ENCODE measurements at regions not wholly inside any gene's neighbourhood (a gene's known extent, or its start where the extent isn't known, plus 50 kb on each side); places are given as distances from the start of the nearest gene placed in this dataset.

DNA sequence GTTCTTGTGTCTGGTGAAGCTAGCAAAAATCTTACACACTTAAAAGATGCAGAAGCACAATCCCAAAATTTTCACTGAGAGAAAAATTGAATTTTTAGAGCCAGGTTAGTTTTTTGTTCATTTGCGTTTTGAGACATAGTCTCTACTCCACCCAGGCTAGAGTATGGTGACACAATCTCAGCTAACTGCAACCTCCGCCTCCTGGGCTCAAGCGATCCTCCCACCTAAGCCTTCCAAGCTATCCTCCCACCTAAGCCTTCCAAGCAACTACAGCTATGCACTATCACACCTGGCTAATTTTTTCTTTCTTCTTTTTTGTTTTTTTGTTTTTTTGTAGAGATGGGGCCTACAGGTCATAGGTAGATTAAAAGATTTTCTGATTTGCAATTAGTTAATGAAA is 113.1 kb upstream of the RAB6C start:
- no peak for DNase-seq (ENCODE audit: extremely low read depth, low read depth, low spot score)

DNA sequence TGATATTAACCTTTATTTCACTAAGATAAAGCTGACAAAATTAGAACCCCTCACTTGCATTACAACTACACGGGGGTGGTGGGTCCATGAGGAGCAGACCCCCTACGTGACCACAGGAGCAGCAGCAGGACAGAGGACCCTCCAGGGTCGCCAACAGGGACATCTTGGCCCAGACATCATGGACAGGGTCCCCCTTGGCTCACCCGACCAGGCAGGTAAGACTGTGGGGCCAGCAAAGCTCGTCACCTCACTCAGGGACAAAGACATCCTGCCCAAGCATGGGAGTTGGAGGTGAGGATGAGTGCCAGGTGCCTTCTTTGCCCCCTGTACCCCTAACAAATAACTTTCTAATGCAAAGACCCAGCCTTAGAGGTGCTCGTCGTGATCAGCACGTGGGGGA is 111.3 kb upstream of the RAB6C start:
- DNase-seq (ENCODE audit: extremely low read depth, low read depth, low spot score): no peak

DNA sequence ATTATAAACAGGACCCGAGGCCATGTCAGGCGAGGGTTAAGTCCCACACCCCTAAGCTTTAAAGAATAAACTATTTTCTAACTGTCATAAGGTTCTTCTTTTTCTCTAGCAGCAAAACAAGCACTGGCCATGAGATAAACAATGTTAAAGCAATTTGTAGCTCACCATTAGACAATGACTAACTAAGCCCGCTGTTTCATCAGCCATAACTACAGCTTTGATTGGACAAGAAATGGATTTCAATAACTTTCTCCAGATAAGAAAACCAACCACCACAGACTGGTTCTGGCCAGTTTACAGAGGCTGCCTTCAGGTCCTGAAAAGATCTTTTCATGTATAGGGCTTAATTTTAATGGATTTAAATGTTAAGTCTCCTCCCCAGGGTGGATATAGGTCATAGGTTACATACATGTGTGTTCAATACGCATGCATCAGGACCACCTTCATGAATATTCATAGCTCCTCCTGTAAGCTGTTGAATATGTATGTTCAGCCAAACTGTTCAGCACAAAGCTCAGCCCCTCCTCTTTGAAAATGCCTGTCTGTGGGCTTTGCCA is 108.7 kb upstream of the RAB6C start:
- DNase-seq (ENCODE audit: extremely low read depth, low read depth, low spot score): no peak

DNA sequence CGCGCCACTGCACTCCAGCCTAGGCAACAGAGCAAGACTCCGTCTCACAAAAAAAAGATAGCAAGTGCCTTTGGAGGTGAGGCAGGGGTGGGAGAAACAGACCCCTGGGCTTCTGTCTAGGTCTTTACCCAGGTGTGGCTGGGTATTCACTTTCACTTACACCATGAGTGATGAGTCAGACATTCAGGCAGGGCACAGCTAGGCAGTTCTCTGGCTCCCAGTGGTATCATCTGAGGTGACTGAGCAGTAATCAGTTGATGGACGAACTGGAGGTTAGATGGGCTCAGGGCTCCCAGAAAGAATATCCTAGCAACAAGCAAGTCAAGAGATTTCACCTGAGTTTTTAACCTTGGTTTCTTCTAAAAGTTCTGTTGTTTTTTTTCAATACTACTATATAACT is 107.0 kb upstream of the RAB6C start:
- no peak for DNase-seq (ENCODE audit: extremely low read depth, low read depth, low spot score)

DNA sequence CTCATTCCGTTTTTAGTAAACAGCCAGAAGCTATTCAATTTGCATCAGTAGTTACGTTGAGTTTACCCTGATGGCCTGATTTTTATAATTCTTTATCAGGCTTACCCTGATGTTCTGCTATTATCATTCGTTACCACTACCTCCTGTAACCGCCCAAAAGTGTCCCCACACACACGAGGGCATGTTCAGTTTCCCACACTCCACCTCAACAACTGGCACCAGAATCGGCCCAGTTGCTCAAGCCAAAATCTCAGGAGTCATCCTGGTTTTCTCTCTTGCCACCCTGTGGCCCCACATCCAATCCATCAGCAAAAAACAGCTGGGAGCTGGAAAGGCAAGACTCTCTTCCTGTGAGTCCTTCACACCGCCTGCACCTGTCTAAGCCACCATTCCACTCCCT is 102.9 kb upstream of the RAB6C start:
- no peak for DNase-seq (ENCODE audit: extremely low read depth, low read depth, low spot score)

- DNase-seq (ENCODE audit: extremely low read depth, low read depth, low spot score): no peak
These were observed 102.2 kb upstream of the RAB6C start for GRCh38 chr2:129877289-129877741.

DNA sequence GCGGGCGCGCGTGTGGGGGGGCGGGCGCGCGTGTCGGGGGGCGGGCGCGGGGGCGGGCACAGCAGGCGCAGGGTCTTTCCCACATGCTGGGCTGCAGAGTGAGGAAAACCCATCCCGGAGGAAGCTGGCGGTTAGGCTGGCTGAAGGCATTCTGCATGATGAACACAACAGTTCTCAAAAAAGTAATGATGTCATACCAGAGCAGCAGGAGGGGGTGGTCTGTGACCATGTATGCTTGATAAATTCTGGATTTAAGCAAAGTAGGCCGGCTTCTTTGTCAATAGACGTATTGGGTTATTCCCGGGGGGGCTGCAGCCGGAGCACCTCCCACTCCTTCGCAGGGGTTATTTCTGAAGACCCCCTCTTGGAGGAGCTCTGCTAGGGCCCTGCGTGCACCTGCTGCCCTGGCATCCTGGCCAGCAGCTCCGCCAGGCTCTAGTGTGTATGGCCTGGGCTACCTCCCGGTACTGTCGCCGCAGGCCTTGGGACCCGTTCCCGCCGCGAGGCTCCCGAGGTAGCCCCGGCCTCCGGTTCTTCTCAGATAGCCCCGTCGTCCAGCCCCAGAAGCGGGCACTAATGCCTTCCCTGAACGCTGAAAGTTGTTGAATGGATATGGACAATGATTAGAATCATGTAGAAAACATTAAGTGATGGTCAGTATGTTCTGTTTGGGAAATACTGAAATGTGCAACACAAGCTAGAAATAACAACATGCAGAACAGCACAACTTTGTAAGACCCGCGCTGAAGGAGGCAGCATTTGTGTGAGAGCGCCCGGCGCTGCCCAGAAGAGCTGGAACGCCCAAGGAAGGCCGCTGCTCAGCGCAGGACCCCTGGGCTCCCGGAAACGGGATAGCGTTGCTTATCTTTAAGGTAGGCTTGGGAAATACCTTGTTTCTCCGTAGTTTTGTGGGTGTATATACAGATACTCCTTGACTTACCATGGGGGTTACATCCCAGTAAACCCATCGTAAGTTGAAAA is 101.4 kb upstream of the RAB6C start:
- DNase-seq (ENCODE audit: extremely low read depth, low read depth, low spot score): no peak

GRCh38 chr2:129879614-129880180 is 99.8 kb upstream of the RAB6C start:
- no peak for DNase-seq (ENCODE audit: extremely low read depth, low read depth, low spot score)

GRCh38 chr2:129880309-129880708 is 99.2 kb upstream of the RAB6C start:
- DNase-seq (ENCODE audit: extremely low read depth, low read depth, low spot score): no peak

GRCh38 chr2:129880971-129881370 is 98.5 kb upstream of the RAB6C start:
- no peak for DNase-seq (ENCODE audit: extremely low read depth, low read depth, low spot score)

DNA sequence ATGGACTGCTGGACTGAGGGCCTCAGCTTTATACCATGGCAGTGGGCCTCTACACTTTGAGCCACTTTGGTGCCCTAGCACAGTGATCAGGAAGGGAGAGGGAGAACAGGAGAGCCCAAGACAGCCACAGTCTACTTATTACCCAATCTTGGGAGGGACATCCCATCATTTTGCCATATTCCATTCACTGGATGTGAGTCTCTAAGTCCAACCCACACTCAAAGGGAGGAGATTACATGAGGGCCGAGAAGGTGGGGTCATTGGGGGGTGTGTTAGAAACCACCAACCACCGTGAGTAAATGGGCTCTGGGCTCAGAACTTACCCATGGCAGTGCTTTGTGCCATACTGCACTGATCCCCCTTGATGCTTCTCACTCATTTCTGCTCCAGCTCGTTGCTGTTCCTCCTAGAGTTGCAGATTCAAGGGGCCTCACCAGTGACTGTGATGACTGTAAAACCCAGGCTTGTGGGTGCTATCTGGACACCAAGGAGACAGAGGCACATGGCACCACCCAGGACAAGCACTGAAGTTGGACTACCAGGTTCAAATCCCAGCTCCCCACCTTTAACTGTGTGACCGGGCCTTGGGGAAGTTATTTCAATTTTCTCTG is 97.6 kb upstream of the RAB6C start:
- no peak for DNase-seq (ENCODE audit: extremely low read depth, low read depth, low spot score)

- no peak for DNase-seq (ENCODE audit: extremely low read depth, low read depth, low spot score)
These were observed 97.0 kb upstream of the RAB6C start for GRCh38 chr2:129882476-129882875.

GRCh38 chr2:129883121-129883520 is 96.3 kb upstream of the RAB6C start:
- DNase-seq (ENCODE audit: extremely low read depth, low read depth, low spot score): no peak

GRCh38 chr2:129884221-129884786 is 95.2 kb upstream of the RAB6C start:
- no peak for DNase-seq (ENCODE audit: extremely low read depth, low read depth, low spot score)

GRCh38 chr2:129885735-129886134 is 93.7 kb upstream of the RAB6C start:
- no peak for DNase-seq (ENCODE audit: extremely low read depth, low read depth, low spot score)

- DNase-seq (ENCODE audit: extremely low read depth, low read depth, low spot score): no peak
These were observed 91.7 kb upstream of the RAB6C start for GRCh38 chr2:129887688-129888266.

DNA sequence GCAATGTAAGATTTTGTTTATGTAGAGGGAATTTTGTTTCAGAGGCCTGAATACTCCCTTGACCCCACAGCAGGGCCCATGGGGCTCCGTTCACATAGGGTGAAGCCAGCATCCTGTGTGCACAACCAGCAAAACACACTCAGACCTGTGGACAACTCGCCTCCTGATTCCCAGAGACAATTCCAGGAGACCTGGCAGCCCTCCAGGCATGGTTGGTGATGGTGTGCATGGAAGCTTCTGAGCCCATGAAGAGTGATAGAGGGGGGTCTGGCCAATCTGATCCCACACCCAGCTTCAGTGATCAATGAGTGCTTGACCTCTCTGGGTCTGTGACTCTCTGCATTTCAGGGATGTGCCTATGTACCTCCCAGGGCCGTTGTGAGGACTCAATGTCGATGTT is 91.0 kb upstream of the RAB6C start:
- no peak for DNase-seq (ENCODE audit: extremely low read depth, low read depth, low spot score)

DNA sequence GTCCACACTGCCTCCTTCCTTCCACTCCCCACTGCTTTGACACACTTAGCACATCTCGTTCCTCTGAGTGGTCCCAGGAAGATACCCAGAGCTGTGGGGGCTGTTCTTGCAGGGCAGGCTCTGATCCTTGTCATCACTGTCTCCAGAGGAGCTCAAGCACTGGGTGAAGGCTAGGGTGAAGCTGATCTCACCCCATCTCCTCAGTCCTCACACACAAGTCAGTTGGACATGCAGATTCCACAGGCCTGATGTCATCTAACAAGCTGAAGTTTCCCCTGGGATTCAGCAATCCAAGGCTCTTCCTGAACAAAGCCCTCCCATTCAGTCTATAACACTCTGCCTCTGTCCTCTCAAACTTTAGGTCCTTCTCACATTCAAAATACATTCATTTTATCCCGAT is 90.6 kb upstream of the RAB6C start:
- no peak for DNase-seq (ENCODE audit: extremely low read depth, low read depth, low spot score)

GRCh38 chr2:129891341-129892320 is 87.8 kb upstream of the RAB6C start:
- DNase-seq (ENCODE audit: extremely low read depth, low read depth, low spot score): no peak

- no peak for DNase-seq (ENCODE audit: extremely low read depth, low read depth, low spot score)
These were observed 87.1 kb upstream of the RAB6C start for GRCh38 chr2:129892360-129892759.
